ENCODE measurements at regions not wholly inside any gene's neighbourhood (a gene's known extent, or its start where the extent isn't known, plus 50 kb on each side); places are given as distances from the start of the nearest gene placed in this dataset.

DNA sequence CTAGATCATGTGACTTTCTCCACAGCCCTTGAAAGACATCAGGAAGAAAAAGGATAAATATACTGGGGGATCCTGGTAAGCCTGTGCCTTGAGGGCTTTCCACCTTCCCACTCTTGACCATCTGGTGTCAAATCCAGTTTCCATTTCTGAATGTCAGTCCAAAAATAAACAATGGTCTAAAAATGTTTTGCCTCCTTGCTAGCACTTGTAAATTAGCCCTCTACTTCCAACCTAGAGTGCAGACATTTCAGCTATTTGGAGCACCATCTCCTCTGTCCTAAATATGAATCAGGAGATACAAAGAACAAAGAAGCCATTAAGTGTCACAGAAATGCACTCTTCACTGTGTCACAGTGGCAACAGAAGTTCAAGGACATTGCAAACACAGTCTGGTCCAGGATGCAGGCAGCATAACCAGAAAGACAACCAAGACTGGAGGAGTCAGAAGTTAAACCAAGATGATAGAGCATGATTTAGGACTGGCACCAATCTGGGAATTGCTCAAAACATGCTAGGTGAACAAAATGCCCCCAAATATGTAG, 88.1 kb downstream of the CCDC34 start:
- Histone ChIP-seq H3K4me1 (no peaks in the 10 kb centered on the region), H3K27ac (no peak overlapping the region), H3K4me3 (no peak overlapping the region), H3K9me3 (no peaks in the 10 kb centered on the region), H3K4me2 (no peak overlapping the region)
- CTCF ChIA-PET, result interaction anchor here (0.7 to 1.2 kb wide), 3 partner anchors 11 to 91 kb away, joined by 3 to 4 read pairs (median 4); no protein-coding TSS in a partner anchor
- no peak for ATAC-seq
- no peak for TF ChIP-seq HES2 (IDR thresholded peaks at IDR 0.05)
- TF ChIP-seq KDM5A (IDR thresholded peaks at IDR 0.05), result no peak
- TF ChIP-seq ESRRA (IDR thresholded peaks at IDR 0.05; ENCODE audit: borderline replicate concordance, low read length), result no peak
- TF ChIP-seq MYC (IDR thresholded peaks at IDR 0.05; ENCODE audit: borderline replicate concordance, low read length), result no peak
- TF ChIP-seq POLR2AphosphoS2 (conservative IDR thresholded peaks at IDR 0.05; ENCODE audit: low read length), result no peak
- TF ChIP-seq ZSCAN20 (CRISPR knock-in tag; IDR thresholded peaks at IDR 0.05), result no peak
- no peak for TF ChIP-seq CBX8 (IDR thresholded peaks at IDR 0.05)
- no peak for FAIRE-seq
- DNase-seq (ENCODE audit: low read depth in 1 of 2, low spot score in 1 of 2), result no peak
- POLR2A ChIA-PET, result no interaction called here

DNA sequence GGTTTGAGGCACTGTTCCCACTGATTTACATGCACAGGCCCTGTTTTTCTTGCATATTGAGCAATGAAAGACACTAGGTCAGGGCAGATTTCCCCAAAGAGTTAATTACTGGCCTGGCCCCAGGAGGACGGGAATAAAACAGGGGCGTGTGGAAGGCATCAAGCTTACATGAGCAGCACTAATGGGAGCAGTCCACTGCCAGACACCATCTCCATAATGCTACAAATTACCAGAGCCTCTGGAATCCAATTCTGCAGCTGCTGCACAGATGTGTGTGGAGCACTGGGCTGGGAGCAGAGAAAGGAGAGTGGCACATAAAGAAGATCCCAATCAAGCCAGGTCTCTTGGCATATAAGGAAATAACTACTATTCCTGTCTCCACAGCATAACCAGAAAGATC, 96.9 kb downstream of the CCDC34 start:
- CTCF ChIA-PET, result interaction anchor here (0.7 to 1.2 kb wide), 2 partner anchors 11 to 30 kb away, joined by 3 to 5 read pairs; no protein-coding TSS in a partner anchor
- TF ChIP-seq PBX3 (IDR thresholded peaks at IDR 0.05) (no peak), MYC (IDR thresholded peaks at IDR 0.05; ENCODE audit: borderline replicate concordance, low read length) (no peak), JUN (IDR thresholded peaks at IDR 0.05) (no peak), ZC3H11A (IDR thresholded peaks at IDR 0.05) (no peak), HMGXB4 (CRISPR knock-in tag; IDR thresholded peaks at IDR 0.05; ENCODE audit: borderline replicate concordance) (no peak), CBX2 (IDR thresholded peaks at IDR 0.05; ENCODE audit: borderline replicate concordance, low read depth) (no peak)
- TF ChIP-seq, protein P1, sequence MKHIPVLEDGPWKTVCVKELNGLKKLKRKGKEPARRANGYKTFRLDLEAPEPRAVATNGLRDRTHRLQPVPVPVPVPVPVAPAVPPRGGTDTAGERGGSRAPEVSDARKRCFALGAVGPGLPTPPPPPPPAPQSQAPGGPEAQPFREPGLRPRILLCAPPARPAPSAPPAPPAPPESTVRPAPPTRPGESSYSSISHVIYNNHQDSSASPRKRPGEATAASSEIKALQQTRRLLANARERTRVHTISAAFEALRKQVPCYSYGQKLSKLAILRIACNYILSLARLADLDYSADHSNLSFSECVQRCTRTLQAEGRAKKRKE (CRISPR knock-in tag; IDR thresholded peaks at IDR 0.05; ENCODE audit: low read depth), result no peak
- no peak for FAIRE-seq

DNA sequence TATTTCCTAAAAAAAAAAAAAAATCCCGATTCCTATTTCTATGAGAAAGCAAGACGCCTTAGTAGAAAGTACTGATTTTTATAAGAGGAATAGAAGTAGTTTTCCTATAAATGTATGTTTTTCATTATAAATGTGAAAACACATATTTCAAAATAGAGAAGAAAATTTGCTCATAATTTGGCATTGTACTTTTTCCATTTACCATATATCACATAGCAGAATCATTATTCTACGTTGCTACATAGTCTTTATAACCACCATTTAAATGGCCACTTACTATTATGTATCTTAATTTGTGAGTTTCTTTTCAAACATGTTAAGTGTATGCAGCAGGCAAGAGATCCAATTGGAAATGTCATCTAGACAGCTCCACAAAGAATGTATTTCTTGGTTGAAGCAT, 99.0 kb downstream of the CCDC34 start:
- H3K4me1 ChIP-seq, result no peaks in the 10 kb centered on the region
- H3K4me2 ChIP-seq, result no peak overlapping the region
- ChIA-PET CTCF (interaction anchor here (0.7 to 1.0 kb wide), 2 partner anchors 11 to 97 kb away, joined by 3 read pairs; no protein-coding TSS in a partner anchor), POLR2A (no interaction called here)
- TF ChIP-seq HDAC2 (IDR thresholded peaks at IDR 0.05) (no peak), RNF2 (IDR thresholded peaks at IDR 0.05; ENCODE audit: borderline replicate concordance, low read depth) (no peak), HOXB13 (CRISPR knock-in tag; IDR thresholded peaks at IDR 0.05; ENCODE audit: low read depth) (no peak), SMC3 (IDR thresholded peaks at IDR 0.05) (no peak), PHF8 (IDR thresholded peaks at IDR 0.05; ENCODE audit: borderline replicate concordance, low read depth) (no peak), BCL3 (IDR thresholded peaks at IDR 0.05) (no peak)
- 86% methylated on average over 3 of the region's 3 CpGs for WGBS (ENCODE audit: missing lambda C conversion rate)
- DNase-seq (ENCODE audit: low read depth in 1 of 2, low spot score in 1 of 2) (no peak), ATAC-seq (no peak), FAIRE-seq (no peak)
- H3K4me3 ChIP-seq, result no peak overlapping the region
- no peaks in the 10 kb centered on the region for H3K9me3 ChIP-seq
- no peak overlapping the region for H3K27ac ChIP-seq

More for the DNA sequence above, 96.9 kb downstream of the CCDC34 start:
- no peak overlapping the region for H3K4me3 ChIP-seq
- WGBS (ENCODE audit: missing lambda C conversion rate), result 76% methylated on average over 2 of the region's 2 CpGs
- H3K27ac ChIP-seq, result no peak overlapping the region
- H3K4me1 ChIP-seq, result no peaks in the 10 kb centered on the region
- 0 out of 3 replicates have a peak, but pooled peaks cover 3% of the 10 kb centered on the region for H3K9me3 ChIP-seq
- POLR2A ChIA-PET, result no interaction called here
- no peak overlapping the region for H3K4me2 ChIP-seq
- DNase-seq (ENCODE audit: low read depth in 1 of 2, low spot score in 1 of 2), result no peak
- no peak for ATAC-seq
